Testis (tissue), 2 donors: ENCODE measurements at regions not wholly inside any gene's neighbourhood (a gene's known extent, or its start where the extent isn't known, plus 50 kb on each side); places are given as distances from the start of the nearest gene placed in this dataset.

Source experiments
- DNase-seq: peaks from one replicate; pipeline ENCODE4 v3.0.0-alpha.2; 2019
- H3K27ac ChIP-seq, 2 donors: fragments of 200-600 bp; sonication (generic); one replicate each; pipeline ENCODE4 v1.5.1; 2019
- H3K27me3 ChIP-seq: fragments of 200-600 bp; sonication (generic); one replicate; pipeline ENCODE4 v1.5.1; 2019
- H3K36me3 ChIP-seq: fragments of 200-600 bp; sonication (generic); one replicate; pipeline ENCODE4 v1.5.1; 2017; ENCODE audit warnings: low read depth; ENCODE audit errors: missing control alignments
- H3K4me1 ChIP-seq: fragments of 200-600 bp; sonication (generic); one replicate; pipeline ENCODE4 v1.5.1; 2019
- H3K4me3 ChIP-seq, 2 donors: fragments of 200-600 bp; sonication (generic); one replicate each; pipeline ENCODE4 v1.5.1; 2017 to 2019
- H3K9me3 ChIP-seq: fragments of 200-600 bp; sonication (generic); one replicate; pipeline ENCODE4 v1.5.1; 2017
- CTCF ChIP-seq, 3 experiments: fragments of 450-650 bp in 2 of 3; fragments of 200-600 bp in 1 of 3; sonication (generic) in 1 of 3; IDR thresholded peaks; one replicate each; pipeline ENCODE4 v1.5.1; 2016 to 2019; ENCODE audit warnings: antibody characterized with exemption in 3 of 3, mild to moderate bottlenecking in 2 of 3, moderate library complexity in 1 of 3
- POLR2A ChIP-seq: fragments of 450-650 bp; IDR thresholded peaks from one replicate; pipeline ENCODE4 v1.6.1; 2017; ENCODE audit warnings: antibody characterized with exemption, mild to moderate bottlenecking, moderate library complexity
- WGBS, 2 donors: methylation state at CpG; one replicate each; pipeline ENCODE4 v1.1.5; 2018; 5-methylcytosine and 5-hydroxymethylcytosine counted together
- intact Hi-C: fragments of 100-400 bp; cut with DNase I; formaldehyde crosslinking; loops from one replicate; pipeline ENCODE4 v1.15.1; 2023; ENCODE audit warnings: low total_unique reads

GRCh38 chr12:58419905-58420304, 478.5 kb downstream of the ATP23 start:
- Histone ChIP-seq H3K27me3 (no peaks in the 10 kb centered on the region), H3K9me3 (no peaks in the 10 kb centered on the region), H3K4me1 (peaks cover 3% of the 10 kb centered on the region), H3K4me3 (no peak overlapping the region), H3K36me3 (no peaks in the 10 kb centered on the region), H3K27ac (no peak overlapping the region)
- no peak for TF ChIP-seq CTCF (IDR thresholded peaks at IDR 0.05)
- no peak for TF ChIP-seq POLR2A
- intact Hi-C loops, result no loop called here
- 46 to 50% methylated on average over 1 of the region's 1 CpG for WGBS, 2 donors
- no peak for DNase-seq

- Histone ChIP-seq H3K27ac (no peak overlapping the region), H3K4me1 (peaks cover 7% of the 10 kb centered on the region), H3K9me3 (no peaks in the 10 kb centered on the region), H3K27me3 (no peaks in the 10 kb centered on the region), H3K36me3 (no peaks in the 10 kb centered on the region), H3K4me3 (no peak overlapping the region)
- no peak for DNase-seq
- intact Hi-C loops, result no loop called here
- TF ChIP-seq CTCF (IDR thresholded peaks at IDR 0.05) (no peak), POLR2A (no peak)
- WGBS, 2 donors, result 42 to 48% methylated on average over 4 of the region's 4 CpGs
These were observed 479.1 kb downstream of the ATP23 start for GRCh38 chr12:58420503-58420902.

GRCh38 chr12:58421990-58422389, 480.6 kb downstream of the ATP23 start:
- H3K9me3 ChIP-seq, result no peaks in the 10 kb centered on the region
- DNase-seq, result no peak
- 96 to 99% methylated on average over 3 of the region's 3 CpGs for WGBS, 2 donors
- intact Hi-C loops, result no loop called here
- no peak overlapping the region for H3K4me3 ChIP-seq
- H3K36me3 ChIP-seq, result no peaks in the 10 kb centered on the region
- H3K27me3 ChIP-seq, result no peaks in the 10 kb centered on the region
- no peak overlapping the region for H3K27ac ChIP-seq
- H3K4me1 ChIP-seq, result peaks cover 12% of the 10 kb centered on the region
- TF ChIP-seq POLR2A (no peak), CTCF (IDR thresholded peaks at IDR 0.05) (no peak)

- 30 to 32% methylated on average over 1 of the region's 1 CpG for WGBS, 2 donors
- no peaks in the 10 kb centered on the region for H3K27me3 ChIP-seq
- intact Hi-C loops, result no loop called here
- peaks cover 12% of the 10 kb centered on the region for H3K4me1 ChIP-seq
- DNase-seq, result no peak
- peak overlapping the region in 1 of 2 donors; percentile 47 for H3K27ac ChIP-seq
- no peaks in the 10 kb centered on the region for H3K36me3 ChIP-seq
- no peak for TF ChIP-seq CTCF (IDR thresholded peaks at IDR 0.05)
- no peak for TF ChIP-seq POLR2A
- no peaks in the 10 kb centered on the region for H3K9me3 ChIP-seq
- H3K4me3 ChIP-seq, result no peak overlapping the region
These were observed 483.5 kb downstream of the ATP23 start for GRCh38 chr12:58424735-58425392.
